Right forelimb (tissue), 1 donor: ENCODE measurements at regions not wholly inside any gene's neighbourhood (a gene's known extent, or its start where the extent isn't known, plus 50 kb on each side); places are given as distances from the start of the nearest gene placed in this dataset.
A peak's percentile ranks its signal among the peaks of the same experiment; 100 is the strongest.
"Not testable (repeated sequence)": the region's sequence is repeated elsewhere in the genome, so short reads cannot be mapped to it uniquely, and the experiment has no call there.

ENCODE experiments used
- DNase-seq: peaks from one replicate; pipeline ENCODE4 v3.0.0-alpha.2; 2018

- no peak for DNase-seq
These were observed 97.4 kb upstream of the EDEM3 start for GRCh38 chr1:184851822-184852746.

GRCh38 chr1:184843732-184844495 lies 89.3 kb upstream of the EDEM3 start:
- DNase-seq = no peak

DNA sequence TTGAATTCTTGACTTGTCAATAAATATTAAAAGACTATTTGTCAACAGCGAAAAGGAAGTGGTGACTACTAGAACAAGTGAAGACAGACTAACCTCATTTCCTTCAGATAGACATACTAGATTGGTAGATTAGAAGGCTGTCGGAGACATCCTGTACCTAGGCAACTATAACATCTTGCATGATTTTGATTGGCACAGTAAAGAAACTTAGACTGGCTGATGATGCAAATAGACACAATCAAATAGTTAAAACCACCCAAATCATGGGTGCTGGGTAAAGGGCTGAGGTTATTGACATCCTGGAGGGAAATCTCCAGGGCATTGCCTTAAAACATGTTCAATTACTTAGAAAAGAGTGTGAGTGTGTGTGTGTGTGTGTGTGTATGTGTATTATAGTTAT lies 85.9 kb upstream of the EDEM3 start:
- DNase-seq = no peak

DNA sequence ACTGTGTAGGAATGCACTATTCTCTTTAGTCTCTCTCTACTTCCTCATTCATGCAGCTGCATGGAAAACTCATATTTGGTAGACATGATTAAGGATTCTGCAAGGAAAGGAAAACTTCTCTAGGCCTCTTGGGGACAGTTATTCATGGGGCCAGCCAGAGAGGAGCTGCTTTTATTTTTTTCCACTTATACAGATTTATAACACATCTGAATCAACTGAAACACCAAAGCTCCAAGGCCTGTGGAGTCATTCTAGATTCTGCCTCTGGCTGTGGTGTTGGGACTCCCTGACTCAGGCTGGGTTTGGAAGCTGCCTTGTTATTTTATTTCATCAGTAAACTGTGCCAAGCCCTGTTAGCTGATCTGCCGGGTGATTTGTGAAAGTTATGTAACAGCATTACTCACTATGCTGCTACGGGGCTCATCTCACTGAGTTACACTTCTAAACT lies 83.9 kb upstream of the EDEM3 start:
- DNase-seq = peak; percentile 72

- DNase-seq = no peak
These were observed 82.6 kb upstream of the EDEM3 start for GRCh38 chr1:184836934-184837895.

- no peak for DNase-seq
These were observed 81.5 kb upstream of the EDEM3 start for GRCh38 chr1:184836141-184836540.

GRCh38 chr1:184833994-184834393 lies 79.3 kb upstream of the EDEM3 start:
- DNase-seq = not testable (repeated sequence)

DNA sequence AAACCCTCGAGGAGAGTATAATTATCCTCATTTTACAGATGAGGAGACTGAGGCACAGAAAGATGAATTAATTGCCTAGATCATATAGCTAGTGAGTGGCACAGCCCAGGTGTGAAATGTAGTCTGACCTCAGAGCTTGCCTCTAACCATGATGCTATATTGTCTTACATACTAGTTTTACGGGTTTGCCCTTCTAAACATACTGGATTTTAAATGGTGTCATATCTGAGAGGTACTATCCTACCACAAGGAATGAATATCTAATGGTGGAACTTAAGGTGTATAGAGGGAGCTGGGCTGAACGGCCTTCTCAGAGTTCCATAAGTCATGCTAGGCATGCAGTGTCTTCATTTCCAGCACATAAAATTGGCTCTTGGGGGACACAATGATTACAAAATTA lies 77.9 kb upstream of the EDEM3 start:
- DNase-seq = no peak

DNA sequence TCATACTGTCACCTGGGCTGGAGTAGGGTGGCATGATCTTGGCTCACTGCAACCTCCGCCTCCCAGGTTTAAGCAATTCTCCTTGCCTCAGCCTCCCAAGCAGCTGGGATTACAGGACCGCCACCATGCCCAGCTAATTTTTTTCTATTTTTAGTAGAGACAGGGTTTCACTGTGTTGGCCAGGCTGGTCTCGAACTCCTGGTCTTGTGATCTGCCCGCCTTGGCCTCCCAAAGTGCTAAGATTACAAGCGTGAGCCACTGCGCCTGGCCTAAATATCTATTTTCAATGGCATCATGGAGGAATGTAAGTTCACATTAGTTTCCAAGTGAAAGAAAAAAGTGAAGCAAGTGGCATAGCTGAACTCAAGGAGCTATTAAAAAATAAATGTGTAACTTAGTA lies 74.8 kb upstream of the EDEM3 start:
- not testable (repeated sequence) for DNase-seq

GRCh38 chr1:184828369-184828717 lies 73.7 kb upstream of the EDEM3 start:
- DNase-seq = no peak

DNA sequence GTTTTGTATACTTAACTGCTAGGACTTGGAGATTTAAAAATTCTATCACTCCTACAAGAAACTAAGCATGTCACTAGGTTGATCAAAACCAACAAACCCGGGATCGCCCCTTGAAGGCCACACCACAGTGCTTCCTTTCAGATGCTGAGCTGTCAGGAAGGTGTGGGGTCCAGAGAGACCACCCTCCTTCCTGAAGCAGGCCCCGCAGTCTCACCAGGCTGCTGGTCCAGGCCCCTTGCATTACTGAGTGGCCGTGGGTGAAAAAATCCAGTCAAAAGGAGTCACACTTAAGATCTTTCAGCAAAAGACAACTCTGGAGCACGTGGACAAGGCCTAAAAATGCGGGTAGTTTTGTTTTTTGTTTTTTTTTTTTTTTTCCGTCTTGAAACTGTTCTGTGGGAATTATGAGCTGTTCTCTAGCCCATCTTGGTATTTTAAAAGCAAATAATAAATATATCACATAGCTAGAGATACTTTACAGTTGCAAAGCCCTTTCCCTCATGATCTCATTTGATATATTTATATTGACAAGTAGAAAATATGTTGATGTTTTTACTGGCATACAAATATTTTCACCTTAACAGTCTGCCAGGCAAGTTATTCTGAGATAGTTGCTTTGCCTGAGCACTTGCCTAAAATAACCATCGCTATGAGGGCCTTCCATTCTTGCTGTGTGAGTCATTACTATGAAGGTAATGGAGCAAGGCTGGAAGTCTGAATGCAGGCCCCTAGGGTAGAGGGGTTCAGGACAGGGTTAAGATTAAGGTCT lies 73.1 kb upstream of the EDEM3 start:
- DNase-seq = no peak

- no peak for DNase-seq
These were observed 71.3 kb upstream of the EDEM3 start for GRCh38 chr1:184826001-184826400.

- DNase-seq = no peak
These were observed 70.9 kb upstream of the EDEM3 start for GRCh38 chr1:184825571-184825970.

- DNase-seq = no peak
These were observed 70.1 kb upstream of the EDEM3 start for GRCh38 chr1:184824691-184825323.

DNA sequence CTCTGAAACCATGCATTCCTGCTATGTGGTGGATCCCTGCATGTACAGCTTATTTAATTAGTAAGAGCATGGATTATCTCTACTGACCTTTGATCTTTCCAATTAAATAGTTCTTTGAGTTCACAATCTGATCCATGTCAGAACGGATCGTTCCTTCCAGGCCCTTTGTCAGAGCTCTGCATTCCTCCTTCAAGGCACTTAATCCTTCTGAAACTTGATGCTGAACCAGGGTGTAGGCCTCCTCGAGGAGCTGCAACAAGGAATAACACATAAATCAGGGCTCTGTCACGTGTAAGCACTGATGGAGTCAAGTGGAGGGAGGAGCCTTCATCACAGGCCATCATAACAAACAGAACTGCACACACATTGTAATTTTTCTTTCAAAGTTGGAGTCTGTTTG lies 68.4 kb upstream of the EDEM3 start:
- no peak for DNase-seq

- DNase-seq = no peak
These were observed 67.6 kb upstream of the EDEM3 start for GRCh38 chr1:184822267-184822666.

DNA sequence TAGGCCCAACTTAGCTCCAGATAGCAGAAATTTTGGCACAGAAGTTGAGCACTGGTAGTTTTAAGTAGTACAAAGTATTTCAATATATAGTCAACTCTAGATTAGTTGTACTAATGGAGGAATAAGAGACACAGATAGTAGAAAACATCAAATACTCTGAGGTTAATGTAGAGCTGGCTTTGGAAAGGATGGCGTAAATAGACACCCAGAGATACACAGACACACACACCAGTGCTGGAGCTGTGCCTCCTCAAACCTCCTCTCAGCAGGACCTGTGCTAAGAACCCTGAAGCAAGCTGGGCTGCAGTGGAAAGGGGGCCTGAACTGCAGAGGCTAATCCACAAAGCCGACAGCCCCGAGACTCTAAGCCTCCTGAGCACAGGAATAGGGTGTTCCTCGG lies 67.0 kb upstream of the EDEM3 start:
- no peak for DNase-seq

DNA sequence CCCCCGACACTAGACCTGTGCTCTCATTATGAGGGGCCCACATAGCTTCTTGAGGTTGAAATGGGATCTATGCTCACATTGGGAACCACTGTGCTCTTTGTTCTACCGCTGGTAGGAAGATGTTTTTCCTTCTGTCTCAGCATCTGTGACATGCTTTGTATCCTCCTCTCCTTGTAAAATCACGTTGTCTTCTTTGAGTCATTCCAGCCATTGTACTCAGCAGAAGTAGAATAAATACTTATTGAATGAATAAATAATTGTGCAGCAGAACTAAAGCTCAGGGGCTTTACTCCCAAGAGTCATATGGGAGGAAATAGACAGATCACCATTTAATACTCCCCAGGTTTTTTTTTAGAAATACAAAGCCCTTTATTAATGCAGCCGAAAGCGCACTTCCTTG lies 66.3 kb upstream of the EDEM3 start:
- no peak for DNase-seq

GRCh38 chr1:184820218-184820750 lies 65.6 kb upstream of the EDEM3 start:
- no peak for DNase-seq

DNA sequence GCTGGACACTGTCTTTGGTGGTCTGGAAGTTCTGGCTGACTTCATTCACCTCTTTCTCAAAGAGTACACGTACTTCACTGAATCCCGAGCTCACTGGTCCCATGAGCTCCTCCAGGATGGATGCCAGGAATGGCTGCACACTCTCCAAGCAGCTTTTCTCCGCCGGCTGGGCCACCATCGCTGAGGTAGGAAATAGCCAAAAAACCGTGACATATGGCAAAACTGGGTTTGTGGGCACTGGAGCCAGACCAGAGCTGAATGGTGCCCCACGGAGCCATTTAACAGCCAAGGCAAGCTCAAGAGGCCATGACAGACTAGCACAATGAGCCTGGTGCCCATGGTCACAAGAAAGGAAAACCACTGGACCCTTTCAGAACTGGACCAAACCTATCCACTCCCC lies 64.0 kb upstream of the EDEM3 start:
- no peak for DNase-seq

GRCh38 chr1:184817003-184817402 lies 62.3 kb upstream of the EDEM3 start:
- not testable (repeated sequence) for DNase-seq
